Epithelial cell of prostate (primary cell): ENCODE measurements at regions not wholly inside any gene's neighbourhood (a gene's known extent, or its start where the extent isn't known, plus 50 kb on each side); places are given as distances from the start of the nearest gene placed in this dataset.

ENCODE experiments used
- DNase-seq: peaks from one replicate; pipeline ENCODE4 v3.0.0-alpha.2; 2011; ENCODE audit warnings: low read depth, low spot score
- H3K27ac ChIP-seq: fragments of 450-650 bp; 2 replicates; pipeline ENCODE4 v1.5.1; 2017; ENCODE audit warnings: mild to moderate bottlenecking

DNA sequence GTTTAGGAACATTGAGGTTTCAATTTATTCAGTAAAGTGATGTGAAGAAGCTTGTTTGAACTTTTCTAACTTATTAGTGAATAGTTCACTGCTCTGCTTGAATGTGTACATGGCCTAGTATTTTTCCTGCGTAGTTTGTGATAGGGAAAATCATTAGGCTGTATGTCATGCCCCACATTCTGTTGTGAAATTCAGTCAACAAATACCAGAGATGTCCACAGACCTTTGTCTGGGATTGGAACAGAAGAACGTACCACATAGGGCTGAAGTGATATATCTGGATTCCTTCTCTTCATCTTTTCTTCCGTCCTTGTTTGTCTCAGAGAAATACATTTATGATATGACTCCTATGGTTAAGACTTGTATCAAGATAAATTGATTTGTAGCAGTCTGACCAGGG lies 88.8 kb upstream of the PLS3 start:
- H3K27ac ChIP-seq, result no peak overlapping the region
- no peak for DNase-seq

DNA sequence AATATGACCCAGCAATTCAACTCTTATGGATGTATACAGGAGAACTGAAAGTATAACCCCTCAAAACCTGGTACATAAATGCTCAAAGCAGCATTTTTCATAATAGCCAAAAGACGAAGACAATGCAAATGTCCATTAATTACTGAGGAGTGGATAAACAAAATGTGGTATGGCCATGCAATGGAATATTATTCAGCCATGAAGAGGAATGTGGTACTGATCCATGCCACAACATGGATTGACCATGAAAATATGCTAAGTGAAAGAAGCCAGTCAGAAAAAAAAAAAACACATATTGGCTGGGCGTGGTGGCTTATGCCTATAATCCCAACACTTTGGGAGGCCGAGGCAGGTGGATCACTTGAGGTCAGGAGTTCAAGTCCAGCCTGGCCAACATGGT lies 74.5 kb upstream of the PLS3 start:
- H3K27ac ChIP-seq, result no peak overlapping the region
- no peak for DNase-seq

DNA sequence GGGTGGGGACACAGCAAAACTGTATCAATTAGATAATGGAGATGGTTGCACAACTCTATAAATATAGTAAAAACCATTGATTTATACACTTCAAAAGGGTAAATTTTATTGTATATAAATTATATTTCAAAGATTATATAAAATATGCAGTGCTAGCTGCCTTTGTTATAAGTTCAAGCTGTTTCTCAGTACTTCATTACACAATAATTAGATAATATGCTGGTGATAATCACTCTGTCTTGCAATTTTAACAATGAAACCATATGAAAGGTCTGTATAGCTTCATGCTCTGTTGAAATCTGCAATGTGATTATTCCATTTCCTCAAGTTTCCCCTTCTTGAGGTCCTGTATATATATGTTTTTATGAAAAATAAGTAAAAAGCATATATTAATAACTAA lies 73.4 kb upstream of the PLS3 start:
- no peak for DNase-seq
- no peak overlapping the region for H3K27ac ChIP-seq

DNA sequence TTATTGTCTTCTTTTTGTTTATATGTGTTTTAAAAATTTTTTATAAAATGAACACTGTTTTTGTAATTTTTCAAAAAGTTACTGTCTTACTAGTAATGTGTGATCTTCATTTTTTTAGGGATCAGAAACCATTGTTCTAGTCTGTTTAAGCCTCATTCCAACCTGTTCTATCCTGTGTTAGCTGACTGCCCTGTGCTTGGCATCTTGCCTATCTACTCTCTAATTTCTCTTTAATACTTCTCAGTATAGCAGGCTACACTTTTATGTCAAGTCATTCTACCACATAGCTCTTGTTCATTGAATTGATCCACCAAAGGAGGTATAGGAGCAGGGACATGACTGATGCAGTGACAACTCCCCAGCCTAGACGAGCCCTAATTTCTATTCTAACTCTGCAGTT lies 70.2 kb upstream of the PLS3 start:
- DNase-seq, result no peak
- H3K27ac ChIP-seq, result no peak overlapping the region

DNA sequence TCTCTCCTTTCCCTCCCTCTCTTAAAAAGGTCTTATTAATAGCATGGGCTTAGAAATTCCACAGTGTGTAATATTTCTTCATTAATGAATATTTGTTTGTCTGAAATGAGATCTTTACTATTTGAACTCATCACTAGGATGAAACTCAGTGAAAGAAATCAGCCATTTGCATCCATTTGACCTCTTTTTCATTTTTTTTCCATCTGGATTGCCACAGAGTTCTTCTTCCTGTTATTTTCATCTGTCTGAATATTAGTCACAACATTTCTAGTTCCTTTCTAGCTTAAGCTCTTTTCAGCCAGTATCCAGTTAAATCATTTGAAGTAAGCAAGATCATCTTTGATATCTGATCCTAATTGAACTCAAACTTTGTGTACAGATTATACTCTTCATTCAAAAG lies 69.2 kb upstream of the PLS3 start:
- DNase-seq, result no peak
- no peak overlapping the region for H3K27ac ChIP-seq

DNA sequence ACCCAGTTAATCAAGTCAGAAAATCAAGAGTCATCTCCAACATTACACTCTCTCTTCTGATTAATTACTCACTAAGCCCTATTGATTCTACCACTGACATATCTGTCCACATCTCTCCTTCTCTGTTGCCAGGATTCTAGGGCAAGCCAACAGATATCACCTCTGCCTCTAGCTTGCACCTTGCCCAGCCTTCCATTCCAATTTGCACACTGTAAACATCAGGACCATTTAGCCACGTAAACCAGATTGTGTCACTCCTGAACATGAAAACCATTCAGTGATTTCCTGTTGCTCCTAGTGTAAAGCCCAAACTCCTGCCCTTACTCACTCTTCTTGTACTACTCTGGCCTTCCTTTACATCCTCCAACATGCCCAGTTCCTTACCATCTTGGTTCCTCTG lies 68.0 kb upstream of the PLS3 start:
- no peak for DNase-seq
- H3K27ac ChIP-seq, result no peak overlapping the region

DNA sequence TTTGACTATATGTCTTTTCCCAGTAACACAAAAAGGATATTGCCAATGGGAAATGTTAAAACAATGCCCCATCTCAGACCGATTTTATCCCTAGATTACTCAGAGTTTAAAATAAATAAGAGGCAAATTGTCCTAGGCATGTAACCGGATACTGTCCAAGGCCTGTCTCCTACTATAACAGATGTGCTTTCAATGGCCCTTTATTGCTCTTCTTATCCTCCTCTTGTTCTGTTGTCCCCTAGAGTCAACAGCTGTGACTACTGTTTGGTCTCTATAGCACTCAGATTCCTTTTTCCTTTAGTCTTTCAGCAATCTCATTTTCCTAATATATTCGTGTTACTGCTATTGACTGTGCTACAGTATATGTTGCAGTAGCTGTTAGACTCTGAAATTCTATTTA lies 66.8 kb upstream of the PLS3 start:
- DNase-seq, result no peak
- H3K27ac ChIP-seq, result no peak overlapping the region

DNA sequence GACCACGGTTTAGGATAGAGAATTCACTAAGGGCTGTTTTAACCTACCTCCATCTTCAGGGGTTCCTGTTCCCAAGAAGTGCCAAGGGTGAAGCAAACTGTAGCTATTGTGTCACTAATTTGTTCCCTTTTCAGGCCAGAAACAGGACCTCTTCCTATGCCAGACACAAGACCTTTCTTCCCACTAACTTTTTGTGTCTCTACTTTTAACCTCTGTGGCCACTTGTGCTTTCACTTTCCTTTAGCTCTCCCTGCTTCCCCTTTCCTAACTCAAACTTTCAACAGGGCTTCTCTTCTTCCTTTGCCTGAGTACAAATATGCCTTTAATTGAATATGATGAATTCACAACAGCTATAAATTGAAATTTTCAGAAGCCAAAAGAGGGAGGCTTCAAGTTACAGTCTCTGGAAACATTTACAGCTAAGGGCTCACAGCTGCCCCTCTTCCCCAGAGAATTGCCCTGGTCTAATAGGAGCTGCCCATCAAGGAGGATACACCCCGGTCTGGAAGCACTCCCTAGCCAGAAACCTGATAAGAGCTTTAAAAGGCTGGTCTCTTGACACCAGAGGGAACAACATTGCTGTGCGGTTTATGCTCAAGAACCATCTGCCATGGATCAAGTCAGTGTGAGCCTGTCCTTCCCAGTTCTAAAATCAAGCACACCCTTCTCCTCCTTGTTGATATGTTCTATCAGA lies 61.7 kb upstream of the PLS3 start:
- H3K27ac ChIP-seq, result no peak overlapping the region
- no peak for DNase-seq

DNA sequence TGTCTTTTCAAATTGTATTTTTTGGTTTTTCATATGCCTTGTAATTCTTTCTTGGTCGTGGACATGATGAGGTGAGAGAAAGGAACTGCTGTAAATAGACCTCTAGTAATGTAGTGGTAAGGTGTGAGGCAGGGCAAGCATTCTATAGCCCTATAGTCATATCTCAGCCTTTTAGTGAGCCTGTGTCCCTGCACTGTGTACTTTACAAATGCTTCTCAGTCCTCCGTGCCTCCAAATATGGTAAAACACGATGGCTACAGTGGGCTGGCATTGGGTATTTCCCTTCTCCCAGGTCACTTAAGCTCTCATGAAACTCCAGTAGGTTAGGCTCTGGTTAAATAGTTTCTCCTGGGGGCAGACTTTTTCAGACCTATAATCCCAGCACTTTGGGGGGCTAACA lies 57.9 kb upstream of the PLS3 start:
- DNase-seq, result no peak
- no peak overlapping the region for H3K27ac ChIP-seq

DNA sequence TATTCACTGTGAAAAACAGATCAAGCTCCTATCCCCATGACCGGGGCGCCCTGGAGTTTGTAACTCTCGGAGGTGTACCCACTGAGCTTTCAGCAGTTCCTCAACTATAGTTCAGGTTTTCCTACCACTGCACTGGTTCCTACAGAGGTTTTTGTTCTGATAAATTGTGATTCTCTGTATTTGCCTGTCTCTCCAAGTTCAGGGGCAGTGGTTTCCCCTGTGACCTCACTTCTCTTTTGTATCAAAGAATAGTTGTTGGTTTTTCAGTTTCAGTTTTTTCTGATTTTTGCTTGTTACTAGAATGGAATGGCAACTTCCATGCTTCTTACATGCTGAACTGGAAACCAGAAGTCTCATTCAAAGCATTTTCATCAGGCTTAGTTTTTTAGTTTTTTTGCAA lies 56.8 kb upstream of the PLS3 start:
- no peak overlapping the region for H3K27ac ChIP-seq
- no peak for DNase-seq
